K562 (cell line): ENCODE measurements at regions not wholly inside any gene's neighbourhood (a gene's known extent, or its start where the extent isn't known, plus 50 kb on each side); places are given as distances from the start of the nearest gene placed in this dataset.

Experiments
- POLR2AphosphoS2 ChIP-seq: IDR thresholded peaks from 2 replicates; pipeline ENCODE4 v1.6.1; 2012; ENCODE audit warnings: low read length, improper control_type of control experiment
- TBL1XR1 ChIP-seq, 2 experiments: IDR thresholded peaks; 2 replicates each; pipeline ENCODE4 v1.6.1; 2012; ENCODE audit warnings: improper control_type of control experiment in 2 of 2, low read length in 2 of 2, mild to moderate bottlenecking in 1 of 2
- ZKSCAN8 ChIP-seq: fragments of 200-800 bp; sonication (Bioruptor generic); IDR thresholded peaks from 2 replicates; pipeline ENCODE4 v1.6.1; 2016; ENCODE audit warnings: missing genetic modification characterization, missing compliant biosample characterization
- TF ChIP-seq, protein P1 (sequence below): fragments of 250-450 bp; sonication (Bioruptor Pico); IDR thresholded peaks from 2 replicates; pipeline ENCODE4 v1.5.0; 2020; ENCODE audit warnings: mild to moderate bottlenecking, borderline replicate concordance

DNA sequence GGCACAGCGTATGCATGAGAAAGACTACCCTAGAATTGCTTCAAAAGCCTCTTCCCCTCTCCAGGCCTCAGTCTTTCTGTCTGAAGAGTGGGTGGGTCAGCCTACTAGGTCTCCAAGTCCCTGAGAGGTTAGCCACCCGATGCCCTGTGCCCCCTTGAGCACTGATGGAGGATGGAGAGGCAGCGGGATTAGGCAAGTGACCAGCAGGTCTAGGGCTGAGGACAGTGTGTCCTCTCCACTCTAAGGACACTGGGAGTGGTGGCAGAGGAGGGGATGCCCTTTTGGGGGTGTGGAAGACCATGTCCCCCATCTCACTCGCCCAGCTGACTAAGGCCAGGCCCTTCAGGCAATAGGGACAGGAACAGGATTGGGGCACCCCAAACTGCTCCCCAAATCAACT lies 72.2 kb upstream of the WNT11 start:
- TF ChIP-seq, protein P1, sequence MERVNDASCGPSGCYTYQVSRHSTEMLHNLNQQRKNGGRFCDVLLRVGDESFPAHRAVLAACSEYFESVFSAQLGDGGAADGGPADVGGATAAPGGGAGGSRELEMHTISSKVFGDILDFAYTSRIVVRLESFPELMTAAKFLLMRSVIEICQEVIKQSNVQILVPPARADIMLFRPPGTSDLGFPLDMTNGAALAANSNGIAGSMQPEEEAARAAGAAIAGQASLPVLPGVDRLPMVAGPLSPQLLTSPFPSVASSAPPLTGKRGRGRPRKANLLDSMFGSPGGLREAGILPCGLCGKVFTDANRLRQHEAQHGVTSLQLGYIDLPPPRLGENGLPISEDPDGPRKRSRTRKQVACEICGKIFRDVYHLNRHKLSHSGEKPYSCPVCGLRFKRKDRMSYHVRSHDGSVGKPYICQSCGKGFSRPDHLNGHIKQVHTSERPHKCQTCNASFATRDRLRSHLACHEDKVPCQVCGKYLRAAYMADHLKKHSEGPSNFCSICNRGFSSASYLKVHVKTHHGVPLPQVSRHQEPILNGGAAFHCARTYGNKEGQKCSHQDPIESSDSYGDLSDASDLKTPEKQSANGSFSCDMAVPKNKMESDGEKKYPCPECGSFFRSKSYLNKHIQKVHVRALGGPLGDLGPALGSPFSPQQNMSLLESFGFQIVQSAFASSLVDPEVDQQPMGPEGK (CRISPR knock-in tag), result no peak
- TF ChIP-seq POLR2AphosphoS2 (no peak), TBL1XR1 (IDR thresholded peaks at IDR 0.05; ENCODE audit: low read length in 2 of 2) (no peak), ZKSCAN8 (CRISPR knock-in tag) (no peak)
